Loucy (cell line): ENCODE measurements at regions not wholly inside any gene's neighbourhood (a gene's known extent, or its start where the extent isn't known, plus 50 kb on each side); places are given as distances from the start of the nearest gene placed in this dataset.

ENCODE experiments used
- H2AFZ ChIP-seq: fragments of 200-600 bp; sonication (generic); 2 replicates; pipeline ENCODE4 v1.6.0; 2016; ENCODE audit warnings: antibody characterized with exemption, mild to moderate bottlenecking, low read length, moderate library complexity
- H3F3A ChIP-seq: fragments of 200-600 bp; 2 replicates; pipeline ENCODE4 v1.6.0; 2016; ENCODE audit warnings: antibody characterized with exemption, low read depth, mild to moderate bottlenecking
- H3K27me3 ChIP-seq: fragments of 200-600 bp; sonication (generic); 2 replicates; pipeline ENCODE4 v1.6.1; 2014; ENCODE audit warnings: low read length, mild to moderate bottlenecking; ENCODE audit not compliant: insufficient read depth, poor library complexity, severe bottlenecking
- H3K36me3 ChIP-seq: fragments of 200-600 bp; sonication (generic); 2 replicates; pipeline ENCODE4 v1.6.1; 2016; ENCODE audit warnings: low read length; ENCODE audit not compliant: insufficient read depth
- H3K4me1 ChIP-seq: fragments of 200-600 bp; sonication (generic); 2 replicates; pipeline ENCODE4 v1.5.1; 2014; ENCODE audit warnings: low read length, mild to moderate bottlenecking; ENCODE audit not compliant: insufficient read depth, poor library complexity, severe bottlenecking
- H3K4me2 ChIP-seq: fragments of 200-600 bp; sonication (generic); 2 replicates; pipeline ENCODE4 v1.6.0; 2014; ENCODE audit warnings: antibody characterized with exemption, low read length, low read depth, mild to moderate bottlenecking; ENCODE audit not compliant: poor library complexity, severe bottlenecking
- H3K4me3 ChIP-seq: fragments of 200-600 bp; sonication (generic); 2 replicates; pipeline ENCODE4 v1.5.1; 2014; ENCODE audit warnings: low read length, mild to moderate bottlenecking, mixed read lengths; ENCODE audit not compliant: poor library complexity, severe bottlenecking
- H3K79me2 ChIP-seq: fragments of 200-600 bp; sonication (generic); 2 replicates; pipeline ENCODE4 v1.6.1; 2014; ENCODE audit warnings: low read length; ENCODE audit not compliant: insufficient read depth
- H3K9ac ChIP-seq: fragments of 200-600 bp; sonication (generic); 2 replicates; pipeline ENCODE4 v1.6.0; 2014; ENCODE audit warnings: mild to moderate bottlenecking, low read depth, low read length, moderate library complexity; ENCODE audit not compliant: poor library complexity, severe bottlenecking
- H3K9me2 ChIP-seq: fragments of 200-600 bp; sonication (generic); replicated peaks from 2 replicates; pipeline ENCODE4 v1.6.1; 2016; ENCODE audit warnings: low read depth, low read length, mixed read lengths
- H3K9me3 ChIP-seq: fragments of 200-600 bp; sonication (generic); 2 replicates; pipeline ENCODE4 v1.6.1; 2014; ENCODE audit warnings: mild to moderate bottlenecking, antibody characterized with exemption, low read length, low read depth; ENCODE audit not compliant: insufficient read depth
- H4K20me1 ChIP-seq: fragments of 200-600 bp; sonication (generic); 2 replicates; pipeline ENCODE4 v1.6.0; 2014; ENCODE audit warnings: antibody characterized with exemption, low read length, mild to moderate bottlenecking; ENCODE audit not compliant: insufficient read depth, poor library complexity, severe bottlenecking
- CTCF ChIP-seq: fragments of 200-600 bp; sonication (generic); conservative IDR thresholded peaks from 2 replicates; pipeline ENCODE4 v1.5.1; 2014; ENCODE audit warnings: mild to moderate bottlenecking, antibody characterized with exemption, low read length
- EZH2phosphoT487 ChIP-seq: fragments of 200-600 bp; IDR thresholded peaks from 2 replicates; pipeline ENCODE4 v1.6.1; 2018; ENCODE audit warnings: antibody characterized with exemption, mild to moderate bottlenecking, moderate library complexity, borderline replicate concordance

- no peaks in the 10 kb centered on the region for H3K4me1 ChIP-seq
- no peaks in the 10 kb centered on the region for H3F3A ChIP-seq
- no peaks in the 10 kb centered on the region for H4K20me1 ChIP-seq
- H3K9ac ChIP-seq, result no peak overlapping the region
- no peaks in the 10 kb centered on the region for H3K9me2 ChIP-seq
- H3K4me3 ChIP-seq, result no peak overlapping the region
- H3K9me3 ChIP-seq, result no peaks in the 10 kb centered on the region
- H3K4me2 ChIP-seq, result no peak overlapping the region
- no peaks in the 10 kb centered on the region for H3K79me2 ChIP-seq
- H3K27me3 ChIP-seq, result no peaks in the 10 kb centered on the region
- no peak overlapping the region for H2AFZ ChIP-seq
- no peaks in the 10 kb centered on the region for H3K36me3 ChIP-seq
- TF ChIP-seq CTCF, result no peak
- no peak for TF ChIP-seq EZH2phosphoT487
Observed at GRCh38 chr7:124444696-124445480, 320.7 kb downstream of the GPR37 start.

GRCh38 chr7:124443762-124444161 lies 321.8 kb downstream of the GPR37 start:
- Histone ChIP-seq H3K9me2 (no peaks in the 10 kb centered on the region), H3F3A (no peaks in the 10 kb centered on the region), H3K79me2 (no peaks in the 10 kb centered on the region), H2AFZ (no peak overlapping the region), H3K4me1 (no peaks in the 10 kb centered on the region), H3K27me3 (no peaks in the 10 kb centered on the region), H3K9ac (no peak overlapping the region), H3K9me3 (no peaks in the 10 kb centered on the region), H3K36me3 (no peaks in the 10 kb centered on the region), H3K4me2 (no peak overlapping the region), H4K20me1 (no peaks in the 10 kb centered on the region), H3K4me3 (no peak overlapping the region)
- TF ChIP-seq EZH2phosphoT487, result no peak
- TF ChIP-seq CTCF, result no peak

GRCh38 chr7:124440081-124440480 lies 325.5 kb downstream of the GPR37 start:
- Histone ChIP-seq H3F3A (no peaks in the 10 kb centered on the region), H3K79me2 (no peaks in the 10 kb centered on the region), H3K4me2 (no peak overlapping the region), H3K4me1 (no peaks in the 10 kb centered on the region), H3K36me3 (no peaks in the 10 kb centered on the region), H3K4me3 (no peak overlapping the region), H4K20me1 (no peaks in the 10 kb centered on the region), H3K9me2 (no peaks in the 10 kb centered on the region), H3K9me3 (no peaks in the 10 kb centered on the region), H3K27me3 (no peaks in the 10 kb centered on the region), H3K9ac (no peak overlapping the region), H2AFZ (no peak overlapping the region)
- no peak for TF ChIP-seq CTCF
- TF ChIP-seq EZH2phosphoT487, result no peak
